SK-N-MC (cell line): ENCODE measurements at regions not wholly inside any gene's neighbourhood (a gene's known extent, or its start where the extent isn't known, plus 50 kb on each side); places are given as distances from the start of the nearest gene placed in this dataset.

Experiments used
- EZH2 ChIP-seq: fragments of 200-600 bp; sonication (generic); IDR thresholded peaks from one replicate; pipeline ENCODE4 v1.6.1; 2017; ENCODE audit warnings: antibody characterized with exemption
- POLR2AphosphoS5 ChIP-seq: IDR thresholded peaks from 2 replicates; pipeline ENCODE4 v1.6.1; 2012; ENCODE audit warnings: mild to moderate bottlenecking, low read depth, low read length, borderline replicate concordance

GRCh38 chr14:43360239-43360638 is 1146.8 kb downstream of the FSCB start:
- TF ChIP-seq EZH2 = no peak
- no peak for TF ChIP-seq POLR2AphosphoS5
